Vagina (tissue), 2 donors: ENCODE measurements at regions not wholly inside any gene's neighbourhood (a gene's known extent, or its start where the extent isn't known, plus 50 kb on each side); places are given as distances from the start of the nearest gene placed in this dataset.

ENCODE experiments used
- POLR2A ChIP-seq, 2 donors: fragments of 450-650 bp; IDR thresholded peaks; one replicate each; pipeline ENCODE4 v1.6.1; 2017; ENCODE audit warnings: antibody characterized with exemption in 2 of 2, mild to moderate bottlenecking in 2 of 2, moderate library complexity in 2 of 2
- POLR2AphosphoS5 ChIP-seq, 2 donors: sonication (generic); formaldehyde crosslinking; IDR thresholded peaks; one replicate each; pipeline ENCODE4 v1.9.0; 2017; ENCODE audit warnings: antibody characterized with exemption in 2 of 2, mild to moderate bottlenecking in 2 of 2, low read depth in 1 of 2; ENCODE audit not compliant: insufficient read depth in 1 of 2
- TF ChIP-seq, protein P1 (sequence below), 3 experiments: fragments of 450-650 bp in 2 of 3; fragments of 200-600 bp in 1 of 3; sonication (generic) in 1 of 3; IDR thresholded peaks; one replicate each; pipeline ENCODE4 v1.5.1; 2017 to 2019; ENCODE audit warnings: antibody characterized with exemption in 3 of 3, mild to moderate bottlenecking in 2 of 3, moderate library complexity in 2 of 3

- TF ChIP-seq, protein P1, sequence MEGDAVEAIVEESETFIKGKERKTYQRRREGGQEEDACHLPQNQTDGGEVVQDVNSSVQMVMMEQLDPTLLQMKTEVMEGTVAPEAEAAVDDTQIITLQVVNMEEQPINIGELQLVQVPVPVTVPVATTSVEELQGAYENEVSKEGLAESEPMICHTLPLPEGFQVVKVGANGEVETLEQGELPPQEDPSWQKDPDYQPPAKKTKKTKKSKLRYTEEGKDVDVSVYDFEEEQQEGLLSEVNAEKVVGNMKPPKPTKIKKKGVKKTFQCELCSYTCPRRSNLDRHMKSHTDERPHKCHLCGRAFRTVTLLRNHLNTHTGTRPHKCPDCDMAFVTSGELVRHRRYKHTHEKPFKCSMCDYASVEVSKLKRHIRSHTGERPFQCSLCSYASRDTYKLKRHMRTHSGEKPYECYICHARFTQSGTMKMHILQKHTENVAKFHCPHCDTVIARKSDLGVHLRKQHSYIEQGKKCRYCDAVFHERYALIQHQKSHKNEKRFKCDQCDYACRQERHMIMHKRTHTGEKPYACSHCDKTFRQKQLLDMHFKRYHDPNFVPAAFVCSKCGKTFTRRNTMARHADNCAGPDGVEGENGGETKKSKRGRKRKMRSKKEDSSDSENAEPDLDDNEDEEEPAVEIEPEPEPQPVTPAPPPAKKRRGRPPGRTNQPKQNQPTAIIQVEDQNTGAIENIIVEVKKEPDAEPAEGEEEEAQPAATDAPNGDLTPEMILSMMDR (IDR thresholded peaks at IDR 0.05) = no peak
- no peak for TF ChIP-seq POLR2AphosphoS5 (IDR thresholded peaks at IDR 0.05; ENCODE audit: insufficient read depth in 1 of 2, low read depth in 1 of 2)
- TF ChIP-seq POLR2A (IDR thresholded peaks at IDR 0.05) = no peak
These were observed 146.9 kb downstream of the HAPSTR1 start for GRCh38 chr16:9238346-9238745.
